HepG2 (cell line): ENCODE measurements at regions not wholly inside any gene's neighbourhood (a gene's known extent, or its start where the extent isn't known, plus 50 kb on each side); places are given as distances from the start of the nearest gene placed in this dataset.
A peak's percentile ranks its signal among the peaks of the same experiment; 100 is the strongest.

ENCODE experiments used
- CCDC6 ChIP-seq: sonication (generic); formaldehyde crosslinking; IDR thresholded peaks from 2 replicates; pipeline ENCODE4 v1.8.1; 2022; ENCODE audit warnings: mild to moderate bottlenecking, missing genetic modification reagents, moderate library complexity
- FLYWCH1 ChIP-seq: sonication (generic); formaldehyde crosslinking; IDR thresholded peaks from 2 replicates; pipeline ENCODE4 v1.8.1; 2023; ENCODE audit warnings: mild to moderate bottlenecking, missing genetic modification reagents
- GLI4 ChIP-seq: sonication (generic); formaldehyde crosslinking; IDR thresholded peaks from 2 replicates; pipeline ENCODE4 v1.5.1; 2020; ENCODE audit warnings: missing genetic modification reagents, mild to moderate bottlenecking, moderate library complexity, borderline replicate concordance
- MAFK ChIP-seq, 2 experiments: IDR thresholded peaks in 1 of 2; conservative IDR thresholded peaks in 1 of 2; 2 replicates each; pipeline ENCODE4 v1.6.1; 2011; ENCODE audit warnings: improper control_type of control experiment in 2 of 2, low read length in 2 of 2
- REXO4 ChIP-seq: sonication (generic); formaldehyde crosslinking; IDR thresholded peaks from 2 replicates; pipeline ENCODE4 v1.8.0; 2022; ENCODE audit warnings: missing genetic modification reagents, mild to moderate bottlenecking, borderline replicate concordance
- SAP130 ChIP-seq: IDR thresholded peaks from 2 replicates; pipeline ENCODE4 v1.6.1; 2016; ENCODE audit warnings: low read depth
- SRSF1 ChIP-seq: fragments of 200-400 bp; formaldehyde crosslinking; optimal IDR thresholded peaks from 2 replicates; pipeline ENCODE3; 2017; ENCODE audit warnings: mild to moderate bottlenecking, low read depth, low read length, moderate library complexity
- TBP ChIP-seq: sonication (generic); formaldehyde crosslinking; IDR thresholded peaks from 2 replicates; pipeline ENCODE4 v1.5.0; 2020; ENCODE audit warnings: missing genetic modification reagents
- ZKSCAN1 ChIP-seq: fragments of 150-350 bp; IDR thresholded peaks from 2 replicates; pipeline ENCODE4 v1.6.1; 2014; ENCODE audit warnings: low read length
- ZNF17 ChIP-seq: sonication (generic); formaldehyde crosslinking; IDR thresholded peaks from 2 replicates; pipeline ENCODE4 v1.5.0; 2020; ENCODE audit warnings: mild to moderate bottlenecking, missing genetic modification reagents
- ZNF354B ChIP-seq: sonication (generic); formaldehyde crosslinking; IDR thresholded peaks from 2 replicates; pipeline ENCODE4 v1.8.0; 2022; ENCODE audit warnings: mild to moderate bottlenecking, missing genetic modification reagents
- ZNF644 ChIP-seq: IDR thresholded peaks from 2 replicates; pipeline ENCODE4 v1.6.1; 2016; ENCODE audit warnings: low read depth
- TF ChIP-seq, protein P1 (sequence below): sonication (generic); formaldehyde crosslinking; IDR thresholded peaks from 2 replicates; pipeline ENCODE4 v1.5.1; 2020; ENCODE audit warnings: mild to moderate bottlenecking, missing genetic modification reagents, borderline replicate concordance
- TF ChIP-seq, protein P2 (sequence below): sonication (generic); formaldehyde crosslinking; IDR thresholded peaks from 2 replicates; pipeline ENCODE4 v1.8.0; 2022; ENCODE audit warnings: mild to moderate bottlenecking, missing genetic modification reagents; ENCODE audit not compliant: insufficient replicate concordance
- TF ChIP-seq, protein P3 (sequence below): sonication (generic); formaldehyde crosslinking; IDR thresholded peaks from 2 replicates; pipeline ENCODE4 v1.4.0; 2020; ENCODE audit warnings: mild to moderate bottlenecking, missing genetic modification reagents

DNA sequence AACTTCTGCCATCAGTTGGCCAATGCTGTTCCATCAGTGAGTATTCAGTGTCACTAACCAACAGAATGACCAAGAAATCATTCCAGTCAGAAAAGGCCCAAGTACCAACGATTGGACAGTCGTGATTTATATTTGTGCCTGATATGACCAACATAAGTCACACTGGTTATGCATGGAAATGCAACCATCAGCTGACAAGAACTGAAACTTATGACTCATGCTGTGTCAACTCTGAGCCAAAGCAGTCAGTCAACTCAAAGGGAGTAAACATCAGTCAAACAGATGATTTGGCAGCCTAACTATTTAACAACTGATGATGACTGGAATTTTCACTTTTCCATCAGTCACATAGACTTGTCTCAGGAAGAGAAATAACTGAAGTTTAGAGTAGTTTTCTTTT lies 142.4 kb downstream of the ANXA2 start (continued):
- TF ChIP-seq, protein P1, sequence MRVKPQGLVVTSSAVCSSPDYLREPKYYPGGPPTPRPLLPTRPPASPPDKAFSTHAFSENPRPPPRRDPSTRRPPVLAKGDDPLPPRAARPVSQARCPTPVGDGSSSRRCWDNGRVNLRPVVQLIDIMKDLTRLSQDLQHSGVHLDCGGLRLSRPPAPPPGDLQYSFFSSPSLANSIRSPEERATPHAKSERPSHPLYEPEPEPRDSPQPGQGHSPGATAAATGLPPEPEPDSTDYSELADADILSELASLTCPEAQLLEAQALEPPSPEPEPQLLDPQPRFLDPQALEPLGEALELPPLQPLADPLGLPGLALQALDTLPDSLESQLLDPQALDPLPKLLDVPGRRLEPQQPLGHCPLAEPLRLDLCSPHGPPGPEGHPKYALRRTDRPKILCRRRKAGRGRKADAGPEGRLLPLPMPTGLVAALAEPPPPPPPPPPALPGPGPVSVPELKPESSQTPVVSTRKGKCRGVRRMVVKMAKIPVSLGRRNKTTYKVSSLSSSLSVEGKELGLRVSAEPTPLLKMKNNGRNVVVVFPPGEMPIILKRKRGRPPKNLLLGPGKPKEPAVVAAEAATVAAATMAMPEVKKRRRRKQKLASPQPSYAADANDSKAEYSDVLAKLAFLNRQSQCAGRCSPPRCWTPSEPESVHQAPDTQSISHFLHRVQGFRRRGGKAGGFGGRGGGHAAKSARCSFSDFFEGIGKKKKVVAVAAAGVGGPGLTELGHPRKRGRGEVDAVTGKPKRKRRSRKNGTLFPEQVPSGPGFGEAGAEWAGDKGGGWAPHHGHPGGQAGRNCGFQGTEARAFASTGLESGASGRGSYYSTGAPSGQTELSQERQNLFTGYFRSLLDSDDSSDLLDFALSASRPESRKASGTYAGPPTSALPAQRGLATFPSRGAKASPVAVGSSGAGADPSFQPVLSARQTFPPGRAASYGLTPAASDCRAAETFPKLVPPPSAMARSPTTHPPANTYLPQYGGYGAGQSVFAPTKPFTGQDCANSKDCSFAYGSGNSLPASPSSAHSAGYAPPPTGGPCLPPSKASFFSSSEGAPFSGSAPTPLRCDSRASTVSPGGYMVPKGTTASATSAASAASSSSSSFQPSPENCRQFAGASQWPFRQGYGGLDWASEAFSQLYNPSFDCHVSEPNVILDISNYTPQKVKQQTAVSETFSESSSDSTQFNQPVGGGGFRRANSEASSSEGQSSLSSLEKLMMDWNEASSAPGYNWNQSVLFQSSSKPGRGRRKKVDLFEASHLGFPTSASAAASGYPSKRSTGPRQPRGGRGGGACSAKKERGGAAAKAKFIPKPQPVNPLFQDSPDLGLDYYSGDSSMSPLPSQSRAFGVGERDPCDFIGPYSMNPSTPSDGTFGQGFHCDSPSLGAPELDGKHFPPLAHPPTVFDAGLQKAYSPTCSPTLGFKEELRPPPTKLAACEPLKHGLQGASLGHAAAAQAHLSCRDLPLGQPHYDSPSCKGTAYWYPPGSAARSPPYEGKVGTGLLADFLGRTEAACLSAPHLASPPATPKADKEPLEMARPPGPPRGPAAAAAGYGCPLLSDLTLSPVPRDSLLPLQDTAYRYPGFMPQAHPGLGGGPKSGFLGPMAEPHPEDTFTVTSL = peak; percentile 65; the same call in 1 of the 2 replicates
- TF ChIP-seq GLI4 (CRISPR knock-in tag) = no peak
- no peak for TF ChIP-seq CCDC6 (CRISPR knock-in tag)
- TF ChIP-seq TBP = no peak
- TF ChIP-seq SRSF1 = no peak
- TF ChIP-seq MAFK (conservative IDR thresholded peaks at IDR 0.05 in 1 of 2, IDR thresholded peaks at IDR 0.05 in 1 of 2; ENCODE audit: low read length in 2 of 2) = no peak; a peak in 1 of 4 replicates
- TF ChIP-seq REXO4 (CRISPR knock-in tag) = no peak
- TF ChIP-seq FLYWCH1 (CRISPR knock-in tag) = no peak
- TF ChIP-seq SAP130 (CRISPR knock-in tag) = peak; percentile 60
- TF ChIP-seq ZNF354B (CRISPR knock-in tag) = no peak
- TF ChIP-seq, protein P2, sequence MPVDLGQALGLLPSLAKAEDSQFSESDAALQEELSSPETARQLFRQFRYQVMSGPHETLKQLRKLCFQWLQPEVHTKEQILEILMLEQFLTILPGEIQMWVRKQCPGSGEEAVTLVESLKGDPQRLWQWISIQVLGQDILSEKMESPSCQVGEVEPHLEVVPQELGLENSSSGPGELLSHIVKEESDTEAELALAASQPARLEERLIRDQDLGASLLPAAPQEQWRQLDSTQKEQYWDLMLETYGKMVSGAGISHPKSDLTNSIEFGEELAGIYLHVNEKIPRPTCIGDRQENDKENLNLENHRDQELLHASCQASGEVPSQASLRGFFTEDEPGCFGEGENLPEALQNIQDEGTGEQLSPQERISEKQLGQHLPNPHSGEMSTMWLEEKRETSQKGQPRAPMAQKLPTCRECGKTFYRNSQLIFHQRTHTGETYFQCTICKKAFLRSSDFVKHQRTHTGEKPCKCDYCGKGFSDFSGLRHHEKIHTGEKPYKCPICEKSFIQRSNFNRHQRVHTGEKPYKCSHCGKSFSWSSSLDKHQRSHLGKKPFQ (CRISPR knock-in tag) = no peak
- TF ChIP-seq ZNF17 (CRISPR knock-in tag) = no peak
- TF ChIP-seq ZKSCAN1 = no peak
- TF ChIP-seq, protein P3, sequence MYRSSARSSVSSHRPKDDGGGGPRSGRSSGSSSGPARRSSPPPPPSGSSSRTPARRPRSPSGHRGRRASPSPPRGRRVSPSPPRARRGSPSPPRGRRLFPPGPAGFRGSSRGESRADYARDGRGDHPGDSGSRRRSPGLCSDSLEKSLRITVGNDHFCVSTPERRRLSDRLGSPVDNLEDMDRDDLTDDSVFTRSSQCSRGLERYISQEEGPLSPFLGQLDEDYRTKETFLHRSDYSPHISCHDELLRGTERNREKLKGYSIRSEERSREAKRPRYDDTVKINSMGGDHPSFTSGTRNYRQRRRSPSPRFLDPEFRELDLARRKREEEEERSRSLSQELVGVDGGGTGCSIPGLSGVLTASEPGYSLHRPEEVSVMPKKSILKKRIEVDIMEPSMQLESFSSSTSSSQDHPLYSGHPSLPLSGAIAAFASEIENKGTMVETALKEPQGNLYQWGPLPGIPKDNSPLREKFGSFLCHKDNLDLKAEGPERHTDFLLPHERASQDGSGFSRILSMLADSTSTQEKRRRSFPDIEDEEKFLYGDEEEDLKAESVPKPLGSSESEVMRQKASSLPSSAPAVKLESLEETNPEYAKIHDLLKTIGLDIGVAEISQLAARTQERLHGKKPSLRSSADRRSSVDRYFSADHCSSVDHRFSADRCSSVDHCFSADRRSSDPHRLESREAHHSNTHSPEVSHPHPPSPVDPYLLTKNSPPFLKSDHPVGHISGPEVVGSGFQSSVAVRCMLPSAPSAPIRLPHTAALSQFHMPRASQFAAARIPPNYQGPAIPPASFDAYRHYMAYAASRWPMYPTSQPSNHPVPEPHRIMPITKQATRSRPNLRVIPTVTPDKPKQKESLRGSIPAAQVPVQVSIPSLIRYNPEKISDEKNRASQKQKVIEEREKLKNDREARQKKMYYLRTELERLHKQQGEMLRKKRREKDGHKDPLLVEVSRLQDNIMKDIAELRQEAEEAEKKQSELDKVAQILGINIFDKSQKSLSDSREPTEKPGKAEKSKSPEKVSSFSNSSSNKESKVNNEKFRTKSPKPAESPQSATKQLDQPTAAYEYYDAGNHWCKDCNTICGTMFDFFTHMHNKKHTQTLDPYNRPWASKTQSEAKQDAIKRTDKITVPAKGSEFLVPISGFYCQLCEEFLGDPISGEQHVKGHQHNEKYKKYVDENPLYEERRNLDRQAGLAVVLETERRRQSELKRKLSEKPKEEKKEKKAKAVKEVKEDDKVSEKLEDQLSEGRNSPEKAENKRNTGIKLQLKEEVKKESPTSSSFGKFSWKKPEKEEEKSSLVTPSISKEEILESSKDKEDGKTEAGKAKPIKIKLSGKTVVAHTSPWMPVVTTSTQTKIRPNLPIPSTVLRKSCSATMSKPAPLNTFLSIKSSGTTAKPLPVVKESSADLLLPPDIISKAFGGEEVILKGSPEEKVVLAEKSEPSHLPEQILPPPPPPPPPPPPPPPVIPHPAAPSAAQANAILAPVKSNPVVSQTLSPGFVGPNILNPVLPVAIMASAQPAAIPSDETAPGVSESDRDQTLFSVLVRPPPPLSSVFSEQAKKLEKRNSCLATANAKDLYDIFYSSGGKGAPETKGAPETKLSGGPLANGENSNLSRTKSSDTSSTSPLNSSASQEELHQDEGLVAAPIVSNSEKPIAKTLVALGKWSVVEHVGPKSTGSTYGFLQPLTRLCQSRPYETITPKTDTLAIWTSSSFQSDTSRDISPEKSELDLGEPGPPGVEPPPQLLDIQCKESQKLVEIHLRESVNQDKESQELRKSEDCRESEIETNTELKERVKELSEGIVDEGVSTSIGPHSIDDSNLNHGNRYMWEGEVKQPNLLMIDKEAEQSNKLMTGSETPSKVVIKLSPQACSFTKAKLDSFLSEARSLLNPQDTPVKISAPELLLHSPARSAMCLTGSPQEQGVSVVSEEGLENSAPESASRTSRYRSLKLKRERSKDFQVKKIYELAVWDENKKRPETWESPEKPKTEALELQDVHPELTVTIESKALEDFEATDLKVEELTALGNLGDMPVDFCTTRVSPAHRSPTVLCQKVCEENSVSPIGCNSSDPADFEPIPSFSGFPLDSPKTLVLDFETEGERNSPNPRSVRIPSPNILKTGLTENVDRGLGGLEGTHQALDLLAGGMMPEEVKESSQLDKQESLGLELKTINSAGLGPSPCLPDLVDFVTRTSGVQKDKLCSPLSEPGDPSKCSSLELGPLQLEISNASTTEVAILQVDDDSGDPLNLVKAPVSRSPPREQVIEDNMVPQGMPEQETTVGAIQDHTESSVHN (CRISPR knock-in tag) = no peak
- 0 out of 2 replicates have a peak, but pooled peaks have one; percentile 18 for TF ChIP-seq ZNF644
